ENCODE measurements at regions not wholly inside any gene's neighbourhood (a gene's known extent, or its start where the extent isn't known, plus 50 kb on each side); places are given as distances from the start of the nearest gene placed in this dataset.
A peak's percentile ranks its signal among the peaks of the same experiment; 100 is the strongest.
"Not testable (repeated sequence)": the region's sequence is repeated elsewhere in the genome, so short reads cannot be mapped to it uniquely, and the experiment has no call there.

DNA sequence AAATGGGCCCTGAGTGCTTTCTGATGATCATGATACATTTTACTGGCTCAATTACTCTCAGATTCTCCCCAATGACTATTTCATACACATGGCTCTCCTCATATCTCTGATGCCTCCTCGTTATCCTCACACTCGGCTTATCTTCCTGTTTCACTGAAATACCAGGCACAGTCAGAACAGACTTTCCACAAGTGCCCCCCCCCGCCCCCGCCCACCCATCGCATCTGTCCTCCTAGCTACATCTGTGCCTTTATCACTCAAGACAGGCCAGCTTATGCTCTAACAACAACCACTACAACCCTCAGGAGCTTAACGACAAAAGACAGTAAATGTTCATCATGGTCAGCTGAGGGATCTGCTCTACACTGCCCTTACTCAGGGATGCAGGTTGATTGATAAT lies 610.6 kb upstream of the DIPK2B start:
- no peak for DNase-seq (ENCODE audit: low spot score)

GRCh38 chrX:45807572-45808425 lies 607.1 kb upstream of the DIPK2B start:
- DNase-seq (ENCODE audit: low spot score) = no peak

DNA sequence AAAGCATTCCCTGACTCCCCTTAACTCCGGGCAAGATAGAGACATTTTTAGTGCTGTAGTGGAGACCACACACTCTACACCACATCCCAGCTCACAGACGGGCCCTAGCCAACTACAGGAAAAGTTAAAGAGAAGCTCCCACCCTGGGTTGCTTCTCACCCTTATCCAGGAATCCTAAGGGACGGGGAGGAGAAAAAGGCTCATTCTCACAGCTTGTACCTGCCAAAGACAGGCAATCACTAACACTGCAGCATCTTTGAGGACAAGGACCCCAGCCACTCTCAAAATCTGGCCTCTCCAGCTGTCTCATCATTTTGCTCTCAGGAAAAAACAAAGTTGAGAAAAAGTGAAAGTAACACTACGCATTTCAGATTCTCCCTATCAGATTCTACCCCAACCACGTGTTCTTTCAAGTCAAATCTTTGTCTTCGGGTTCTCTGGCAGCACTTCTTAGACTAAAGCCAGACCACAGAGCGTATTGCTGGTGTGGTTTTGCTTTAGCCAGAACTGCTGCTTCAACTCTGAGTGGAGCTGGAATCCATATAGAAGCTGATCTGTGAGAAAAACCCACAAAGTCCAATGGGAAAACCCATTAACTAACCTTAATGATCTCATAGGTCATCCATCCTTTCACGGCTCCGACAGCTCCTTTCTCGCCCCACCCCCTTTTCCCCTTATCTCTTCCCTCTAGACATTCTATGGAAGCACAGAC lies 605.9 kb upstream of the DIPK2B start:
- DNase-seq (ENCODE audit: low spot score) = no peak

- no peak for DNase-seq (ENCODE audit: low spot score)
Measured at GRCh38 chrX:45804276-45804675, 603.6 kb upstream of the DIPK2B start.

DNA sequence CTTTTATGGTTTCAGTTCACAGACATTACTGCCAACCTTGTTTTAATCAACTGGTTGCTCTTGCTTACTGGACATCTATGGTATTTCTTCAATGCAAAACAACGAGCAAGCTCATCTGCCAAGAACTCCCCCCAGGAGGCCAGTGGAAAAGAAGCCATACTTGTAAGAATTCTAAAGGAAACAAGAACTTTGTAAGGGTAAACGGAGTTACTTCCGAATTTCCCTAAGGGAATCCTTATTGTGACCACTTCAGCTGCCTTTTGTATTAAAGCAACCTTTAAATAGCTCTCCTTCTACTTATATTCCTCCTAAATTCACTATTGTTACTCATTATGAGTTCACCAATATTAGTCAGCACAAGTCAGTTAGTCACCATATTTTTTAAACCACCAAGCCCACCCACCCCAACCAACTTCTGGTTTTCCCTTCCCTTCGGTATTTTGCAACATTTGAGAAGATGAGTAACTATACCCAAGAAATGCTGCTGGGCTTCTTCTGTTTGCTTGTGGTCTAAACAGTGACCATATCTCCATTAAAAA lies 602.8 kb upstream of the DIPK2B start:
- DNase-seq (ENCODE audit: low spot score) = peak; percentile 14

- DNase-seq (ENCODE audit: low spot score) = no peak
Measured at GRCh38 chrX:45801554-45801953, 600.9 kb upstream of the DIPK2B start.

DNA sequence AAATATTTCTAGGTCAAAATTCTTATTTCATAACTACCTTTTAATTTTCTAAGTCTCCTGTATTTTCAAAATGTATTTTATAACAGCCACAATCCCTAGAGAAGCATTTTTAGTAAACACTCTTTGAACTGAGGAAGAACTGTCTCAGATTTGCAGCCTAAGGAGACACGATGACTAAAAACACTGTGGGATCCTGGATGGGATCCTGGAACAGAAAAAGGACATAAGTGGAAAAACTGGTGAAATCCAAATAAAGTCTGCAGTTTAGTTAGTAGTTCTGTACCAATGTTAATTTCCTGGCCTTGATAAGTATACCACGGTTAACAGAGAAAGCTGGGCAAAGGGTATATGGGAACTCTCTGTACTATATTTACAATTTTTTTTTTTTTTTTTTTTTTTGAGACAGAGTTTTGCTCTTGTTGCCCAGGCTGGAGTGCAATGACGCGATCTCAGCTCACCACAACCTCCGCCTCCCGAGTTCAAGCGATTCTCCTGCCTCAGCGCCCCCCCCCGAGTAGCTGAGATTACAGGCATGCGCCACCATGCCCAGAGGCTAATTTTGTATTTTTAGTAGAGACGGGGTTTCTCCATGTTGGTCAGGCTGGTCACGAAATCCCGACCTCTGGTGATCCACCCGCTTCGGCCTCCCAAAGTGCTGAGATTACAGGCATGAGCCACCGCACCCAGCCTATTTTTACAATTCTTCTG lies 600.2 kb upstream of the DIPK2B start:
- not testable (repeated sequence) for DNase-seq (ENCODE audit: low spot score)

- DNase-seq (ENCODE audit: low spot score) = no peak
Measured at GRCh38 chrX:45799576-45799975, 598.9 kb upstream of the DIPK2B start.

GRCh38 chrX:45795546-45795945 lies 594.9 kb upstream of the DIPK2B start:
- no peak for DNase-seq (ENCODE audit: low spot score)

GRCh38 chrX:45794995-45795337 lies 594.3 kb upstream of the DIPK2B start:
- no peak for DNase-seq (ENCODE audit: low spot score)

DNA sequence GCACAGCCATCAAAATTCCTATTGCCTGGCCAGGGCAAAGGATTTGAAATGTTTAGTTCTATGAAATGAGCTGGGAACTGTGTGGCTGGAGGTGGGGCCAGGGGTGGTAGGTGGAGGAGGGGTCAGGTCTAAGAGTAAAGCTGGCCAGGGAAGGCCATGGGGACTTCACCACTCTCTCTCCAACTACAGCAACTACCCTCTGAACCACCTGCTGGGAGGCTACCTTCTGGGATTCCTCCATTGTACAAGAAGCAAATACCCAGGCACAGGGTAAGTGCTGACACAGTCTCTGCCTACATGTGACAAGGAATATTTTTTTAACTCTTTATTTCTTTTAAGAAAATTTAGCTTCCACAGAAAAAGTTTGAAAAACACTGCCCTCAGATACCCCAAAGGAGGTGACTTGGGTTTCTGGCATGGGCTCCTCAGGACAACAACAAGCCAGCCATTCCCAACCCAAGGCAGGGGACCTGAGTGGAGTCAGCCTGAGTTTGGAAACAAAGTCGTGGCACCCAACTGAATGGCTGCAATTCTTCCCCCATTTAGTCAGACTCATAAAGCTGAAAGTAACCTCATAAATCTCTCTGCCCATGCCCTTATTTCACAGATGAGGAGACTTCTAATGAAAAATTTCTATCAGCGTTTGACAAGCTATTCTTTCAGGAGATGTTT lies 593.8 kb upstream of the DIPK2B start:
- DNase-seq (ENCODE audit: low spot score) = no peak

DNA sequence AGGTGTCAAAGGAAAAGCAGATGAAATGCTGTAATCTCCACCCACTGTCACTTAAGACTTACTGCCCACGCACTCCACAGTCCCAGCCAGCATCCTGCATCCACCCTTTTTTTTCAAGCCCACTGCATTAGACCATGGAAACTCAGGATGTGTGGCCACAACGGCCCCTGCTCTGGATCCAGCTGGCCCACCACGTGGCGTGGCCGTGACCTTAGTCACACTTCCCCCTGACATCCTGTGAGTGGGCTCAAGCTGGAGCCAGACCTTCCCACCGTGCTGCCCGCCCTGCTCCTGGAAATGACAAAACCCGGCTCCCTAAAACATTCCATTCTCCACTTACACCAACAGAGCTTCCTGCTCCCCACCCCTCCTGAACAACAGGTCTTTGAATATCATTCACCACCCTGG lies 588.3 kb upstream of the DIPK2B start:
- DNase-seq (ENCODE audit: low spot score) = no peak

GRCh38 chrX:45788315-45788714 lies 587.6 kb upstream of the DIPK2B start:
- DNase-seq (ENCODE audit: low spot score) = no peak

DNA sequence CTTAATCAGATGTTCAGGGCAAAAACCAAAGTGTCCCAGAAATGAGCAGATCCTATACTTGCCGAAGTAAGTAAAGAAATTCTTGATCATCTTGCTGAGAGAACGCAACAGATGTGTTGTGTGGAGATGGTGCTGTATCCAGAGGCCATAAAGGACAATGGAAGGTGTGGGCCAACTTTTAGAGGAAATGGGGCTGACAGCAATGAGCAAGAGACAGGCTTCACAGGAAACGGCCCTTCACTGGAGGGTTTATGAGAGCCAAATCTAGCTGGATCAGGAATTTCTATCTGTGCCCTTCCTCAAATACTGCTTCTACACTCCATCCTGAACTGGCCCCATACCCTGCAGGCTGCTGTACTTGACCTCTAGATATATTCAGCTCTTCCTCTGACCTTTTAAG lies 583.9 kb upstream of the DIPK2B start:
- no peak for DNase-seq (ENCODE audit: low spot score)

GRCh38 chrX:45783002-45783401 lies 582.3 kb upstream of the DIPK2B start:
- no peak for DNase-seq (ENCODE audit: low spot score)

DNA sequence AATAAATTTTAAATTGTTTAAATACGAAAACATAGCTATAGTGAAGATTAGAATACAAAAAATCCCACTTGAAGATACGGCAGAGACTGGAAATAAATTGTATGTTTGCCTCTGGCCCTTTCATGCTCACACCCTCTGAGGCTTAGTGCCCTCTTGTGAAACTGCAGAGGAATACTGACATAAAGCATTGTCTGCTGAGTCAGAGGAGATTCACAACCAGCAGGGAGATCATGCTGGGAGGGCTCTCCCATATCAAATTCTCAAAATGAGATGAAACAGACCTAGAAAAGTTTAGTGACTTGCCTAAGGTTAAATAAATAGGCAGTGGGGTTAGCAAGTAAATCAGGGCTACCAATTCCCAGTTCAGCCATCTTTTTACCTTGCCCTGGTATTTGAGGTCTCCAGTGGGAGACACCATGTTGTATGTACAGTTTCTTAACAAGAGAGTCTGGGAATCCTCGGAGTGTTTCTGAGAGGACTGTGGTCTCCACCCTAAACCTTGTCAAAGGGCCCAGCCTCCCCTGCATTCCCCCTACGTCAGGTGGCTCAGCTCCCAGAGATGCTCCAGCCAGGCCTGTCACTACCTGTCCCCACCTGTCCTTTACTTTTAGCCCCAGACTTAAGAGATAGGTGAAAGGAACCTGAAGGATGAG lies 581.4 kb upstream of the DIPK2B start:
- DNase-seq (ENCODE audit: low spot score) = peak; percentile 44

GRCh38 chrX:45778616-45779015 lies 577.9 kb upstream of the DIPK2B start:
- no peak for DNase-seq (ENCODE audit: low spot score)

GRCh38 chrX:45777366-45777765 lies 576.7 kb upstream of the DIPK2B start:
- no peak for DNase-seq (ENCODE audit: low spot score)

DNA sequence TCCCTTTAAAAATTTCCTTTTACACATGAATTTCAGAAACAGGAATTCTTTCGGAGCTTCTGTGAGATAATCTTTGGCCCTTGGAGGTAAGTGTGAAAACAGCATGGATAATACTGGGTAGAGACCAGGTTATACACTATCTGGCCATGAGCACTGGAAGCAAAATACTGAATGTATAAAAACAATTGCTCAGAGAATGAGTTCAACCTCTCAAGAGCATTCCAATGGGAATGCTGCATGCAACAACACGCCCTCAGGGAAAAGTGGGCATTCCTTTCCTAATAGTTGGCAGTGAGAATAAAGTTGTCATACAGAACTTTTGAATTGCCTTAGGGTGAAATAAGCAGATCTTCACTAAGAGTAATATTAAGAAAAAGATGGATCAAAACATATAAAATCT lies 574.8 kb upstream of the DIPK2B start:
- peak; percentile 45 for DNase-seq (ENCODE audit: low spot score)

DNA sequence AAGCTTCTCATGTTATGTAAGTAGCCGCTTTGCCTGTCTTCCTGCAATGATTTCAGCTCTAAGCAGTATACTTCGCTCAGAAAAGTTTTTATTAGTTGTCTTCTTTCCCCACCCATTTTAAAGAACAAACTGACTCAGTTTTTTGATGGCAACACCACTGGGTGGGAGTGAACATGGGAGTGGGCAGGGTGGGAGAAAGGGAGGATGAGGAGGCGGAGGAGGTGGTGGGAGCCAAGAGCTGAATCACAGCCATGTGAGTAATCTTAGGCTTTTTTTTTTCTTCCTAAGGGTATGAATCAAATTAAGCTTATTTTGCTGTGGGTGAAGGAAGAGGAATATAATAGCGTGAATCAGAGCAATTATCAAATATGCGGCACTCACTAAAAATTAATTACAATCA lies 574.3 kb upstream of the DIPK2B start:
- DNase-seq (ENCODE audit: low spot score) = peak; percentile 60

DNA sequence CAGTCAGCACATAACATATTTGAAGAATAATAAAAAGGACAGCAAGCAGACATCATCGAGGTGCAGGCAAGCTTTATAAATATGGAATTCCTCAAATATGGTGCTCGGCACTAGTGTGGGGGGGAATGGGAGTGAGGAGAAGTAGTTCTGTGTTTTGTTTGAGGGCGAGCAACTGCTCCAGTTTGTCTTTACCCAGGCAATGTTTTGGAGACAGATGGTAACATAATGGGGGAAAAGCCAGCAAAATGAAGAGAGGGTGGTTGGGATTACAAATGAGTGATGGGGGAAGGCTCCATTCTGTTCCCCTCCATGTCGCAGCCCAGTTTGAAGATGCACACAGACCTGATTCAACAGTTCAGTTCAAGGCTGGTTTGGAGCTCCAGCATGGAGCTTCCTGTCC lies 572.9 kb upstream of the DIPK2B start:
- no peak for DNase-seq (ENCODE audit: low spot score)

All from LoVo (cell line).